Subcutaneous abdominal adipose tissue (tissue), 5 donors: ENCODE measurements at regions not wholly inside any gene's neighbourhood (a gene's known extent, or its start where the extent isn't known, plus 50 kb on each side); places are given as distances from the start of the nearest gene placed in this dataset.
"Not testable (repeated sequence)": the region's sequence is repeated elsewhere in the genome, so short reads cannot be mapped to it uniquely, and the experiment has no call there.

ENCODE experiments used
- H3K27ac ChIP-seq: one replicate; pipeline ENCODE4 v1.7.0; 2013; ENCODE audit warnings: low read depth, mild to moderate bottlenecking, inconsistent platforms, low read length, moderate library complexity
- H3K27me3 ChIP-seq, 5 donors: one replicate each; pipeline ENCODE4 v1.7.0; 2013; ENCODE audit warnings: low read length in 5 of 5, inconsistent platforms in 1 of 5; ENCODE audit not compliant: control insufficient read depth in 5 of 5, insufficient read depth in 4 of 5
- H3K36me3 ChIP-seq, 5 donors: one replicate each; pipeline ENCODE4 v1.7.0; 2013; ENCODE audit warnings: low read length in 5 of 5; ENCODE audit not compliant: control insufficient read depth in 5 of 5, insufficient read depth in 5 of 5
- H3K4me1 ChIP-seq, 5 donors: one replicate each; pipeline ENCODE4 v1.7.0; 2013; ENCODE audit warnings: low read length in 5 of 5, mild to moderate bottlenecking in 3 of 5, moderate library complexity in 1 of 5; ENCODE audit not compliant: control insufficient read depth in 5 of 5, insufficient read depth in 5 of 5
- H3K4me3 ChIP-seq, 5 donors: one replicate each; pipeline ENCODE4 v1.7.0; 2013; ENCODE audit warnings: low read length in 5 of 5, low read depth in 1 of 5
- H3K9ac ChIP-seq, 5 donors: one replicate each; pipeline ENCODE4 v1.7.0; 2013; ENCODE audit warnings: low read length in 5 of 5, mild to moderate bottlenecking in 4 of 5, moderate library complexity in 3 of 5
- H3K9me3 ChIP-seq, 5 donors: one replicate each; pipeline ENCODE4 v1.7.0; 2013; ENCODE audit warnings: low read length in 5 of 5; ENCODE audit not compliant: control insufficient read depth in 5 of 5
- donor health status: healthy.
- donor health status: healthy.
- donor health status: healthy.
- donor health status: healthy.
- donor health status: healthy.

DNA sequence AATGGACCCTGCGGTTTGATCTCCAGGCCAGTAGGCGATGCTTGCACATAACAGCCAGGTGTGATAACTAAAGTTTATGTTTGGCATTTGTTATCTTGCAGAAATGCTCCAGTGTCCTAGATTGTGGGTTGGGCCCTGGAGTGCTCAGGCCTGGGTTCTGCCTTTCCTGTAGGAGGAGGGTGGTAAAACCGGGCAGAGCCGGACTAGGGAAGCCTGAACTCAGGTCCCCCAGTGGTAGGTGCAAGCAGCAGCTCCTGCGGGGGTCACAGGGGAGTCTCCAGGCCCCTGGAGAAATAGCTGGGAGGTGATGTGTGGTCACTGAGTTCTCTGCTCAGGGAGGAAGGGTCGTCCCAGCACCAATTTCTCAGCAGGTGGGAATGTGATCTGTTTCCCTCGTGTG is 538.3 kb upstream of the ANO3 start:
- no peak overlapping the region for H3K4me3 ChIP-seq
- H3K9ac ChIP-seq = no peak overlapping the region
- no peaks in the 10 kb centered on the region for H3K9me3 ChIP-seq
- H3K36me3 ChIP-seq = no peaks in the 10 kb centered on the region
- no peak overlapping the region for H3K27ac ChIP-seq
- H3K4me1 ChIP-seq = peaks cover 0 to 12% (median 3%) of the 10 kb centered on the region in 5 donors
- no peaks in the 10 kb centered on the region for H3K27me3 ChIP-seq

DNA sequence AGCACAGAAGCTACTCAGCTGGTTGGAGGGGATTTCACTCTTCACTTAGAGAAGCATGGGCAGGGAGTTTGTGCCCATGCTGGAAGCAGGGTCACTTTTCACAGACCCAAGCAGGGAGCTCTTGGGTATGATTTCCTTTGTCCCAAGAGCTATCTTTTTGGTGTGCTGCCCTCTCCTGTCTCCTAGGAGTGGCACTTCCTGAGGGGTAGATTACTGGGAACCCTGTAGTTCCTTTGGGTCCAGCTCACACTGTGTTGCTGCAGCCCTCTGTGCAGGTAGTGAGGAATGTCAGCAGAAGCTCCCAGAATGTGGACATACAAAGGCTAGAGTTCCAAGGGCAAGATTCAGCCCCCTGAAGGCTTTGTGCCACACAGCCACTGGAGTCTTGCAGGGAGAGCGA is 537.1 kb upstream of the ANO3 start:
- Histone ChIP-seq H3K27ac (no peak overlapping the region), H3K9ac (no peak overlapping the region), H3K4me3 (no peak overlapping the region), H3K4me1 (peaks cover 0 to 12% (median 3%) of the 10 kb centered on the region in 5 donors), H3K36me3 (no peaks in the 10 kb centered on the region), H3K9me3 (no peaks in the 10 kb centered on the region), H3K27me3 (no peaks in the 10 kb centered on the region)

DNA sequence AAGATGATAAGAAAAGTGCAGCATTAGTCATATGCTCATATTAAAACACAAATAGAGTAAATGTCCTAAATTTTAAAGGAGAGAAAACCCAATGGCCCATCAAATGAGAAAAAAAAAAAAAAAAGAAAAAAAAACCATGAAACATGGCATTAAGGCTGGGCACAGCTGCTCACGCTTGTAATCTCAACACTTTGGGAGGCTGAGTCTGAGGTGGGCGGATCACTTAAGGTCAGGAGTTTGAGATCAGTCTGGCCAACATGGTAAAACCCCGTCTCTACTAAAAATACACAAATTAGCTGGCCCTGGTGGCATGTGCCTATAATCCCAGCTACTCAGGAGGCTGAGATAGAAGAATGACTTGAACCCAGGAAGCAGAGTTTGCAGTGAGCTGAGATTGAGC is 515.5 kb upstream of the ANO3 start:
- Histone ChIP-seq H3K27ac (no peak overlapping the region), H3K4me1 (no peaks in the 10 kb centered on the region), H3K4me3 (no peak overlapping the region), H3K36me3 (no peaks in the 10 kb centered on the region), H3K9me3 (no peaks in the 10 kb centered on the region), H3K27me3 (no peaks in the 10 kb centered on the region), H3K9ac (no peak overlapping the region)

DNA sequence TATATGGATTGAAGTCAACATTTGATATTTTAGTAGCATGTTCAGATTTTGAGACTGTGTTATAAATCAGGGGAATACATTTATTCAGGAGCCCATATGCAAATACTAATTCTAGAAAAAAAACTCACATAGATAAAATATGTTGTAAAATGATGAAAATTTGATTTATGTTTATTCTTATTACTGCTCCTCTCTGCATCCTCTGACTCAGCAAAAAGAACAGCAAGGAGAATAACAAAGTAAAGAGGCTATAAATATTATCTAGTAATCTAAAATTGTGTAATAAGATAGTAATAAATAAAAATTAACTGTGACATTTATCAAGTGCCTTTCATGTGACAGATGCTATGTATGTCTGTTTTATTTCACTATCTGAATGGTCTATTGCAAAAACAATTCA is 507.2 kb upstream of the ANO3 start:
- H3K9ac ChIP-seq = no peak overlapping the region
- no peak overlapping the region for H3K27ac ChIP-seq
- H3K27me3 ChIP-seq = no peaks in the 10 kb centered on the region
- no peaks in the 10 kb centered on the region for H3K9me3 ChIP-seq
- no peaks in the 10 kb centered on the region for H3K36me3 ChIP-seq
- H3K4me3 ChIP-seq = no peak overlapping the region
- H3K4me1 ChIP-seq = no peaks in the 10 kb centered on the region

DNA sequence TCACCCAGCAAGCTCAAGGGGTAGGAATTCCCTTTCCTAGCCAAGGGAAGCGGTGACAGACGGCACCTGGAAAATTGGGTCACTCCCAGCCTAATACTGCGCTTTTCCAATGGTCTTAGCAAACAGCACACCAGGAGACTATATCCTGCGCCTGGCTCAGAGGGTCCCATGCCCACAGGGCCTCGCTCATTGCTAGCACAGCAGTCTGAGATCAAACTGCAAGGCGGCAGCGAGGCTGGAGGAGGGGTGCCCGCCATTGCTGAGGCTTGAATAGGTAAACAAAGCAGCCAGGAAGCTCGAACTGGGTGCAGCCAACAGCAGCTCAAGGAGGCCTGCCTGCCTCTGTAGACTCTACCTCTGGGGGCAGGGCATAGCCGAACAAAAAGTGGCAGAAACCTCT is 500.4 kb upstream of the ANO3 start:
- not testable (repeated sequence) for H3K4me3 ChIP-seq, H3K4me1 ChIP-seq

DNA sequence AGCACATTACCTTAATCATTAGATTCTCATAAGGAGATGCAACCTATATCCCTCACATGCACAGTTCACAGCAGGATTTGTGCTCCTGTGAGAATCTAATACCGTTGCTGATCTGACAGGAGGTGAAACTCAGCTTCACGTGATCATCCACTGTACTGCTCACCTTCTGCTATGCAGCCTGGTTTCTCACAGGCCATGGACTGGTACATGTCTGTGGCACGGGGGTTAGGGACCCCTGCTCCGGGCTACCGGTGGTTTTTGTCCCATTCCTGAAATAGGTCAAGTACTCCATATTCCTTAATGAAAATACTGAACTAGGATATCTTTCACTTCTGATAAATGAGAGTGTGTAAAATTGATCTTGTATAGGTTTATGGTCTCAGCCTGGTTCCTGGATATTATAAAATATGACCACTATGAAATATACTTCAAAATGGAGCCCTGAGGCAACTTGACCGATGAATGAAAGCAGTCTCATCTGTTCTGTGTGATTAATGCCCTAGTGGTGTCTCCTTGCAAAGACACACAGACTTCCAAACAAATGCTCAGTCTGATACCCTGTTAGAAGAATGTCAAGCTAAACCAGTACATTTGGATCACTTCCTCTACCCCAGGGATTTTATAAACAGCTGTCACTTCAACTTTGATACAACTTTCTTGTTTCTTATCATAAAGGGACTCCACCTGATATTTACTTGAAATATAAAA is 492.9 kb upstream of the ANO3 start:
- no peaks in the 10 kb centered on the region for H3K9me3 ChIP-seq
- no peak overlapping the region for H3K27ac ChIP-seq
- peaks cover 0 to 4% (median 0%) of the 10 kb centered on the region in 5 donors for H3K4me1 ChIP-seq
- no peaks in the 10 kb centered on the region for H3K36me3 ChIP-seq
- H3K27me3 ChIP-seq = no peaks in the 10 kb centered on the region
- H3K9ac ChIP-seq = no peak overlapping the region
- no peak overlapping the region for H3K4me3 ChIP-seq

More for the DNA sequence above, 500.4 kb upstream of the ANO3 start:
- H3K27me3 ChIP-seq, H3K9me3 ChIP-seq, H3K36me3 ChIP-seq, H3K9ac ChIP-seq, H3K27ac ChIP-seq: not testable (repeated sequence)

DNA sequence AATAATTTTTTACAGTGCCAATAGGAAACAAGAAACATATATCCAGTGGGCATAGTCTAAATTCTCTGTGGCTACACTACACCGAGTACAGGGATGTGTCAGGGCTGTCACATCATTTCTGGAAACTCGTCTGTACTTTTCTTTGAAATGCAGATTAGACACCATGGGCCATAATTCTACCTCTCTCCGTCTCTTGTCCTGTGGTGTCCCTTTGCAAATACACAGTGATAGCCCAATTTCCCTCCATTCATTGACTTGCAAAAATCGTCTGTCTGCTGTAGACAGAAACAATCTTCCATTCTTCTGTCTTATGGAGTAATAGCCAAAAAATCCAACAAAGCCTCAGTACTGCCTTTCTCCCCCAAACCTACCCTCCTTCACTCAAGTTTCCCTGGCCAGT is 487.1 kb upstream of the ANO3 start:
- H3K9me3 ChIP-seq = peaks cover 0 to 5% (median 0%) of the 10 kb centered on the region in 5 donors
- H3K27me3 ChIP-seq = no peaks in the 10 kb centered on the region
- H3K9ac ChIP-seq = no peak overlapping the region
- no peaks in the 10 kb centered on the region for H3K36me3 ChIP-seq
- H3K27ac ChIP-seq = no peak overlapping the region
- no peak overlapping the region for H3K4me3 ChIP-seq
- no peaks in the 10 kb centered on the region for H3K4me1 ChIP-seq

DNA sequence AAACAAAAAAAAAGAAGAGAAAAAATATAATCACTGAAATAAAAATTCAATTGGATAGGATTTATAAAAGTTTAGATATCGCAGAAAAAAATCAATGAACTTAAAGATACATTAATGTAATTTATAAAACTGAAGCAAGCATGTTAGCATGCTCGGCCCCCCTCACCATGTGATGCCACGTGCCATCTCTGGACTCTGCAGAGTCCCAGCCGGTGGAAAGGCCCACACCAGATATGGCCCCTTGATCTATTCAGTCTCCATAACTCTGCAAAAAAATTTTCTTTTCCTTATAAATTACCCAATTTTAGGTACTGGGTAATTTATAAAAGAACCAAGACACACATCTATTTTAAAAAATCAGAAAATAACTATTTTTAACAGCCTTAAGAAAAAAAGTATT is 476.0 kb upstream of the ANO3 start:
- Histone ChIP-seq H3K27ac (no peak overlapping the region), H3K4me3 (no peak overlapping the region), H3K36me3 (no peaks in the 10 kb centered on the region), H3K9ac (no peak overlapping the region), H3K27me3 (no peaks in the 10 kb centered on the region), H3K4me1 (peaks cover 0 to under 1% (median 0%) of the 10 kb centered on the region in 5 donors), H3K9me3 (no peaks in the 10 kb centered on the region)

DNA sequence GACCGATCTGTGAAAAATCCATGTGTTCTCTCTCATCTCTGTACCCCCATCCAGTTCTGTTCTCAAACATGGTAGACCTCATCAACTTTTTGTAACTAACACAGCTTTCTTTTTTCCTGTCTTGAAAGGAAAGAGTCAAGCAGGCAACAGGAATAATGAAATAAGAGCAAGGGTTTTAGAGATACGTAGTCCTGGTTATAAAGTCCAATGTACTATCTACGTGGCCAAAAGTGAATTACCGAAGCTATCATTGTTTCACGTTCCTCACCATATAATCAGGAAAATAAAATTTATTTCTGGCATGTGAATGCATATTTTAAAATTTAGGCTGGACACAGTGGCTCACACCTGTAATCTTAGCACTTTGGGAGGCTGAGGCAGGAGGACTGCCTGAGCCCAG is 472.2 kb upstream of the ANO3 start:
- Histone ChIP-seq H3K9ac (no peak overlapping the region), H3K27ac (no peak overlapping the region), H3K4me3 (no peak overlapping the region), H3K4me1 (peaks cover 0 to 4% (median 0%) of the 10 kb centered on the region in 5 donors), H3K9me3 (no peaks in the 10 kb centered on the region), H3K36me3 (no peaks in the 10 kb centered on the region), H3K27me3 (no peaks in the 10 kb centered on the region)

DNA sequence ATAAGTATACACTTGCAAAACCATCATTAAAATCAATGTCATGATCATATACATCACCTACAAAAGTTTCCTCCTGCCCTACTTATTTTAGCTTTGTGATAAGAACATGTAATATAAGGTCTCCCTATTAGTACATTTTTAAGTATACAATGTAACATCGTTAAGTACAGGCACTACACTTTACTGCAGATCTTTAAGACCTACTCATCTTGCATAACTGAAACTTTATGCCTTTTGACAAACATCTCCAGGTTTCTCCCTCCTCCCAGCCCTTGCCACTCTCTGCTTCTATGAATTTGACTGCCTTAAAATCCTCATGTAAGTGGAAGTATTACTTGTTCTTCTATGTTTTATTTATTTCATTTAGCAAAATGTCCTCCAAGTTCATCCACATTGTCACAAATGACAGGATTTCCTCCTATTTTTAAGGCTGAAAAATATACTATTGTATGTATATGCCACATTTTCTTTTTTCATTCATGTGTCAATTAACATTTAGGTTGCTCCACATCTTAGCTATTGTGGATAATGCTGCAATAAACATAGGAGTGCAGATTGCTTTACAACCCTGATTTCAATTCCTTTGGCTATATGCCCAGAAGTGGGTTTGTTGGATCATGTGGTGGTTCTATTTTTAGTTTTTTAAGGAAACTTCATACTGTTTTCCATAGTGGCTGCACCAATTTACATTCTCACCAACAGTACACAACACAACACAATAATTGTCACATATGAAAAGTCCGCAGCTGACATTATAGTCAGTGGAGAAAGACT is 471.1 kb upstream of the ANO3 start:
- no peaks in the 10 kb centered on the region for H3K36me3 ChIP-seq
- no peak overlapping the region for H3K27ac ChIP-seq
- peaks cover 0 to 4% (median 0%) of the 10 kb centered on the region in 5 donors for H3K4me1 ChIP-seq
- no peaks in the 10 kb centered on the region for H3K9me3 ChIP-seq
- H3K4me3 ChIP-seq = no peak overlapping the region
- no peak overlapping the region for H3K9ac ChIP-seq
- H3K27me3 ChIP-seq = no peaks in the 10 kb centered on the region
